ENCODE measurements at regions not wholly inside any gene's neighbourhood (a gene's known extent, or its start where the extent isn't known, plus 50 kb on each side); places are given as distances from the start of the nearest gene placed in this dataset.

- TF ChIP-seq IRF3 (IDR thresholded peaks at IDR 0.05; ENCODE audit: low read depth, low read length): no peak
- no peak for TF ChIP-seq EP300 (IDR thresholded peaks at IDR 0.05; ENCODE audit: borderline replicate concordance in 1 of 2, low read depth in 1 of 2, low read length in 1 of 2)
- no peak for TF ChIP-seq JUND (IDR thresholded peaks at IDR 0.05)
- TF ChIP-seq GABPA (IDR thresholded peaks at IDR 0.05; ENCODE audit: low read depth): no peak
- no peak for TF ChIP-seq TAF1 (IDR thresholded peaks at IDR 0.05; ENCODE audit: borderline replicate concordance, low read depth, low read length)
- no peak for TF ChIP-seq GATA2 (CRISPR knock-in tag; IDR thresholded peaks at IDR 0.05)
- TF ChIP-seq RFX5 (IDR thresholded peaks at IDR 0.05; ENCODE audit: low read length): no peak
- no peak for TF ChIP-seq RCOR1 (IDR thresholded peaks at IDR 0.05; ENCODE audit: low read length)
- no peak overlapping the region for H3K9ac ChIP-seq
- H3K9me3 ChIP-seq: no peaks in the 10 kb centered on the region
- no peaks in the 10 kb centered on the region for H3K27me3 ChIP-seq (ENCODE audit: insufficient read depth)
- H3K79me2 ChIP-seq (ENCODE audit: insufficient read depth): no peaks in the 10 kb centered on the region
- no peak overlapping the region for H3K27ac ChIP-seq (ENCODE audit: low read depth in 2 of 2, low read length in 1 of 2)
- DNase-seq: no peak
- ChIA-PET CTCF (no interaction called here), POLR2A (no interaction called here)
- H3K36me3 ChIP-seq (replicated peaks in 1 of 2; ENCODE audit: control insufficient read depth in 1 of 2, insufficient read depth in 2 of 2, low read length in 1 of 2): no peaks in the 10 kb centered on the region
- no peaks in the 10 kb centered on the region for H3K9me2 ChIP-seq
- no peak overlapping the region for H2AFZ ChIP-seq (ENCODE audit: low read depth)
- no peaks in the 10 kb centered on the region for H3F3A ChIP-seq (replicated peaks; ENCODE audit: insufficient read depth)
- H4K20me1 ChIP-seq (ENCODE audit: insufficient read depth): no peaks in the 10 kb centered on the region
- no peak overlapping the region for H3K4me3 ChIP-seq (ENCODE audit: low read depth in 2 of 2, low read length in 1 of 2)
- no peaks in the 10 kb centered on the region for H3K4me1 ChIP-seq (ENCODE audit: control insufficient read depth in 1 of 2, insufficient read depth in 2 of 2, low read depth in 1 of 2, low read length in 1 of 2)
- H3K4me2 ChIP-seq: no peak overlapping the region
- WGBS (ENCODE audit: low lambda C conversion rate): 2% methylated on average over 5 of the region's 5 CpGs
These were observed 1196.9 kb downstream of the VRK1 start for GRCh38 chr14:97994020-97994531.

- H2AFZ ChIP-seq (ENCODE audit: low read depth): no peak overlapping the region
- 8% methylated on average over 2 of the region's 2 CpGs for WGBS (ENCODE audit: low lambda C conversion rate)
- TF ChIP-seq MAX (IDR thresholded peaks at IDR 0.05; ENCODE audit: low read depth) (no peak), NRF1 (IDR thresholded peaks at IDR 0.05; ENCODE audit: low read depth, low read length) (no peak), CHD2 (IDR thresholded peaks at IDR 0.05; ENCODE audit: low read length, partially characterized antibody) (no peak), TCF12 (IDR thresholded peaks at IDR 0.05) (no peak), MEF2A (IDR thresholded peaks at IDR 0.05; ENCODE audit: borderline replicate concordance, low read depth) (no peak), GATA2 (CRISPR knock-in tag; IDR thresholded peaks at IDR 0.05) (no peak), USF1 (IDR thresholded peaks at IDR 0.05; ENCODE audit: borderline replicate concordance, low read depth) (no peak), RFX5 (IDR thresholded peaks at IDR 0.05; ENCODE audit: low read length) (no peak), RAD21 (IDR thresholded peaks at IDR 0.05; ENCODE audit: low read length) (no peak), JUND (IDR thresholded peaks at IDR 0.05) (no peak), TEAD4 (IDR thresholded peaks at IDR 0.05; ENCODE audit: borderline replicate concordance, insufficient read depth) (no peak), RXRA (IDR thresholded peaks at IDR 0.05; ENCODE audit: borderline replicate concordance, low read depth) (no peak), TAF1 (IDR thresholded peaks at IDR 0.05; ENCODE audit: borderline replicate concordance, low read depth, low read length) (no peak), EP300 (IDR thresholded peaks at IDR 0.05; ENCODE audit: borderline replicate concordance in 1 of 2, low read depth in 1 of 2, low read length in 1 of 2) (no peak), ZBTB33 (IDR thresholded peaks at IDR 0.05; ENCODE audit: borderline replicate concordance, low read depth) (no peak), SMC3 (IDR thresholded peaks at IDR 0.05; ENCODE audit: low read depth, low read length) (no peak), PBX3 (IDR thresholded peaks at IDR 0.05) (no peak), USF2 (IDR thresholded peaks at IDR 0.05; ENCODE audit: borderline replicate concordance, low read depth, low read length) (no peak)
- H4K20me1 ChIP-seq (ENCODE audit: insufficient read depth): no peaks in the 10 kb centered on the region
- no peaks in the 10 kb centered on the region for H3F3A ChIP-seq (replicated peaks; ENCODE audit: insufficient read depth)
- H3K4me3 ChIP-seq (ENCODE audit: low read depth in 2 of 2, low read length in 1 of 2): no peak overlapping the region
- no peak overlapping the region for H3K9ac ChIP-seq
- H3K9me2 ChIP-seq: no peaks in the 10 kb centered on the region
- H3K36me3 ChIP-seq (replicated peaks in 1 of 2; ENCODE audit: control insufficient read depth in 1 of 2, insufficient read depth in 2 of 2, low read length in 1 of 2): no peaks in the 10 kb centered on the region
- ChIA-PET POLR2A (no interaction called here), CTCF (interaction anchor here (1.8 kb wide), 1 partner anchor 17 kb away, joined by 4 read pairs; no protein-coding TSS in a partner anchor)
- H3K4me1 ChIP-seq (ENCODE audit: control insufficient read depth in 1 of 2, insufficient read depth in 2 of 2, low read depth in 1 of 2, low read length in 1 of 2): no peaks in the 10 kb centered on the region
- no peak overlapping the region for H3K27ac ChIP-seq (ENCODE audit: low read depth in 2 of 2, low read length in 1 of 2)
- H3K79me2 ChIP-seq (ENCODE audit: insufficient read depth): no peaks in the 10 kb centered on the region
- H3K27me3 ChIP-seq (ENCODE audit: insufficient read depth): no peaks in the 10 kb centered on the region
- DNase-seq: no peak
- peaks cover 3% of the 10 kb centered on the region; the same call in 1 of the 2 replicates for H3K9me3 ChIP-seq
- no peak overlapping the region for H3K4me2 ChIP-seq
These were observed 1197.9 kb downstream of the VRK1 start for GRCh38 chr14:97995038-97995437.

All from SK-N-SH (cell line).